AG10803 (cell line): ENCODE measurements at regions not wholly inside any gene's neighbourhood (a gene's known extent, or its start where the extent isn't known, plus 50 kb on each side); places are given as distances from the start of the nearest gene placed in this dataset.

Experiments used
- DNase-seq: peaks from one replicate; pipeline ENCODE4 v3.0.0; 2010; ENCODE audit warnings: low read depth
- H3K4me3 ChIP-seq: 2 replicates; pipeline ENCODE4 v1.5.1; 2011; ENCODE audit warnings: mild to moderate bottlenecking, low read length, control low read depth
- CTCF ChIP-seq: conservative IDR thresholded peaks from 2 replicates; pipeline ENCODE4 v1.5.1; 2011; ENCODE audit warnings: mild to moderate bottlenecking, low read length, control low read depth, inconsistent platforms

DNA sequence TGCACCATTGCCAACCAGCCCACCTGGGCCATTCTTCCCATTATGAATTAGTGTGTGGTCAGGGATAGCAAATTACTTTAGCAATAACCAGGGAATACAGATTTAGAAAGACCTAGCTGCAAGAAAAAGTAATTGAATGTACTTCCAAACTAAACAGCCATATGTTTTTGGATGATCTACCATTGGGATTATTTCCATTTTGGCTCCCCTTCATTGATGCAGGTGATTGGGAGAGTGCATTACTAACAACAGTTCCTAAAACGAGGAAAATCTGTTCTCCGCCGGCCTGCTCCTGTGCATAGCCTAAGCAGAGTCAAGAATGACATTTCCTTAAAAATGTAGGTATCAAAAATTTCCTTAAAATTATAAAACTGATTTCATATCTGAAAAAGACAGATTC is 58.5 kb downstream of the MAIP1 start:
- H3K4me3 ChIP-seq, result no peak overlapping the region
- DNase-seq, result no peak
- TF ChIP-seq CTCF, result no peak

DNA sequence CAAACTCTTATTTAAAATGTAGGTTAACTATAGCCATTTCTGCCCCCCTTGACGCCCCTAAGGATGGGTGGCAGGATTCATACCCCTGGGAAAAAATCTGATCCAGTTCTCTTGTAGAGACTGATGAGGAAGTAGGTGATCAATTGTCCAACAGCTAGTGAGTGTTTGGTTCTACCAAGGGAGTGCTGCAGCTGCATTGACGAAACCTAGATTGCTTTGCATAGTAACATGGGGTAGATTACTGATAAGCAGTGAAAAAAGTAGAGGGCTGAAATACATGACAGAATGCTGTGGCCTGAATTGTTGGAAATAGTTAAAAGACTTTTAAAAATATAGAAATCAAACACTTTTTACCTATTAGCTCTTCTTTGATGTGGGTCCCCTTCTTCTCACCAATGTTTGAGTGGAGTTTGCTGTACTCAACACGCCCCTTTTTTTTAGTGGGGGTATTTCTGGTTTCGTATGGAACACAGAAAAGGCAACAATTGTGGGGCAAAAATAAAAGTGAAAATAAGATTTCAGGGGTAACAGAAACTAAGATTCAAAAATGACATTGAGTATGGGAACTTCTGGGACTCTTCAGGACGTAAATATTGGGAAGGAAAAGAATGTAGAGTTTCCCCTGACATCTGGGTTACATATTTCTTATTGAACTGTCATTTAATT is 66.2 kb downstream of the MAIP1 start:
- no peak for DNase-seq
- TF ChIP-seq CTCF, result no peak
- H3K4me3 ChIP-seq, result no peak overlapping the region

DNA sequence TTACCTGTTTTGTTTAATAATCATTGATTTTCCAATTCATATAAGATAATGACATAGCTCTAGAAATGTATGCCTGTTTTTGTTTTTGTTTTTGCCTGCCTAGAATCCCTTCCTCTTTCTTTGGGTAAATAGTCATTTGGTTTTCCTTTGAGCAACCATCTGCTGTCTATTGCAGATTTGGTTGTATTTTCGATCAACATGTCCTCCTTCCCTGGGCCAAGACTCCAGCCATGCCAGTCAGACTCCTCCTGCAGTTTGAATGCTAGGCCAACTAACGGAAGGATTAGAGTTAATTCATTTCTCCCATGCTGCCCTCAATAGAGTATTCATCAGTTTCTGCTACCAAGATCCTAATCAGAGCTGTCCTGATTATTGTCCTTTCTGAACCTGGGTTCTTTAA is 67.1 kb downstream of the MAIP1 start:
- H3K4me3 ChIP-seq, result no peak overlapping the region
- no peak for DNase-seq
- no peak for TF ChIP-seq CTCF

DNA sequence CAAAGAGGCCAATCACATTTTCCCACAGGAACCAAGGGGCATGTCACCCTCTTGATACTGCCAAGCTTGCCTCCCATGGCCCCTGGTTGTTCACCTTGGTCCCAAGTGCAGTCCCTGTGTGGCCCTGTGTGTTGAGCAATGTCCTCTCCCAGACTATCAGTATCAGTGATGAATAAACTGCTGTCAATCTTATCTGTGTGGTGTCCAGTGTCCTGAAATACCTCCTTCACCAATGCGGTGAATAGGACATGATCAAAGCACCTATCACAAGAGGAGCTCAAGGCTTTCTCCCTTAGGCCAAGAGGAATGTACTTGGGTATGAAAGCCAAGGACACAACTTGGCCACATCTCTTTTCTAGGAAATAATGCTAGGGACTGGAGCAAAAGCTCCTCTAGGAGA is 68.2 kb downstream of the MAIP1 start:
- no peak overlapping the region for H3K4me3 ChIP-seq
- no peak for TF ChIP-seq CTCF
- DNase-seq, result no peak

GRCh38 chr2:200025717-200026116 is 70.3 kb downstream of the MAIP1 start:
- no peak for TF ChIP-seq CTCF
- DNase-seq, result no peak

DNA sequence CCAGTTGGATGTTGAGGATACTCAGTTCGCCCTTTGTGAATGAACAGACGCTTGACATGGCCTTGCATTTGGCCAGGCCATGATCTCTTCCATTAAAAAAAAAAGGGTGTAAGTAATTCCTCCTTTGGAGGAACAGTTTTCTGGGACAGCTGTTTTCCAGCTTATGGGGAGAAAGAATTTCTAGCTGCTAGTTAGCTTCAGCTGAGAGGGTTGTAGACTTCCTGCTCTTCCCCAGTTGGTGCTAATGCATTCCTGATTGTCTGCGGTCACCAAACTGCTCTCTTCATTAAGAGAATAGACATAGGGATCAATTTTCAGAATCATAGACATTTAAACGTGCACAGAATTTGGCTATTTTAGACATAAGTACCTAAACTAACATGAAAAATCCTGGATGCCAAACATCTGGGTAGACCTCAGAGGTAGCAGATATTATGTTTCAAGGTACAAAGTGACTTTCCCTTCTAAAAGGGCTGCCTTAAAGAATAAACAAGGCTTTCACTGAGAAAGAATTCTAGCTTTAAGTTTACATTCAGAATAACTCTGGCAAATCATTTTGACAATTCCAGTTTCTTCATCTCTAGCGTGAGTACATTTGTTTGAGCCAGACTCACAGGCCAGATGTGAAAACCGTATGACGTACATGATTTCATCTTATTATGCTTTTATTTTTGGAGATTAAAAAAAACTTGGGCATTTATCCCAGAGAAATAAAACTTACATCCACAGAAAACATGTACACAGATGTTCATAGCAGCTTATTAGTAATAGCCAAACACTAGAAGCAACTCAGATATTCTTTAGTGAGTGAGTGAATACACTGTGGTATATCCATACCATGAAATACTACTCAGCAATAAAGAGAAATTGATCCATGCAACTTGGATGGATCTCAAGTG is 71.2 kb downstream of the MAIP1 start:
- DNase-seq, result peak; percentile 97
- no peak overlapping the region for H3K4me3 ChIP-seq
- TF ChIP-seq CTCF, result no peak

More at GRCh38 chr2:200025717-200026116, 70.3 kb downstream of the MAIP1 start:
- H3K4me3 ChIP-seq, result no peak overlapping the region

- DNase-seq, result peak; percentile 40
- TF ChIP-seq CTCF, result no peak
- no peak overlapping the region for H3K4me3 ChIP-seq
These were observed 73.6 kb downstream of the MAIP1 start for GRCh38 chr2:200028998-200029397.
